H1 (cell line): ENCODE measurements at regions not wholly inside any gene's neighbourhood (a gene's known extent, or its start where the extent isn't known, plus 50 kb on each side); places are given as distances from the start of the nearest gene placed in this dataset.

Experiments
- ASH2L ChIP-seq: fragments of 200-600, 300-600 bp; sonication (generic); IDR thresholded peaks from one replicate; pipeline ENCODE4 v1.7.1; 2017; ENCODE audit warnings: low read length
- CBX5 ChIP-seq: fragments of 300-800, 300-1000 bp; sonication (generic); IDR thresholded peaks from 2 replicates; pipeline ENCODE4 v1.7.1; 2016; ENCODE audit warnings: antibody characterized with exemption, low read length, low read depth
- CREB1 ChIP-seq: IDR thresholded peaks from 2 replicates; pipeline ENCODE4 v1.6.1; 2012; ENCODE audit warnings: inconsistent platforms
- E2F6 ChIP-seq: IDR thresholded peaks from 2 replicates; pipeline ENCODE4 v1.6.1; 2012; ENCODE audit warnings: inconsistent platforms
- JUND ChIP-seq: IDR thresholded peaks from 2 replicates; pipeline ENCODE4 v1.6.1; 2011; ENCODE audit warnings: mild to moderate bottlenecking, improper control_type of control experiment, low read length
- MAX ChIP-seq: IDR thresholded peaks from 2 replicates; pipeline ENCODE4 v1.6.1; 2012; ENCODE audit warnings: inconsistent platforms
- RXRA ChIP-seq: IDR thresholded peaks from 2 replicates; pipeline ENCODE4 v1.6.1; 2011; ENCODE audit warnings: low read depth, mild to moderate bottlenecking, low read length, moderate library complexity; ENCODE audit not compliant: insufficient read depth
- SIX5 ChIP-seq: IDR thresholded peaks from 2 replicates; pipeline ENCODE4 v1.6.1; 2011; ENCODE audit warnings: mild to moderate bottlenecking, low read depth, low read length

GRCh38 chr3:13723676-13724207, 156.1 kb downstream of the WNT7A start (continued):
- no peak for TF ChIP-seq E2F6
- TF ChIP-seq RXRA: no peak
- no peak for TF ChIP-seq JUND
- TF ChIP-seq ASH2L: no peak
- TF ChIP-seq MAX: no peak
- TF ChIP-seq SIX5: no peak
- TF ChIP-seq CREB1: no peak
- no peak for TF ChIP-seq CBX5
- TF ChIP-seq, all 59 proteins: peak for 0
